ENCODE measurements at regions not wholly inside any gene's neighbourhood (a gene's known extent, or its start where the extent isn't known, plus 50 kb on each side); places are given as distances from the start of the nearest gene placed in this dataset.
A peak's percentile ranks its signal among the peaks of the same experiment; 100 is the strongest.

DNA sequence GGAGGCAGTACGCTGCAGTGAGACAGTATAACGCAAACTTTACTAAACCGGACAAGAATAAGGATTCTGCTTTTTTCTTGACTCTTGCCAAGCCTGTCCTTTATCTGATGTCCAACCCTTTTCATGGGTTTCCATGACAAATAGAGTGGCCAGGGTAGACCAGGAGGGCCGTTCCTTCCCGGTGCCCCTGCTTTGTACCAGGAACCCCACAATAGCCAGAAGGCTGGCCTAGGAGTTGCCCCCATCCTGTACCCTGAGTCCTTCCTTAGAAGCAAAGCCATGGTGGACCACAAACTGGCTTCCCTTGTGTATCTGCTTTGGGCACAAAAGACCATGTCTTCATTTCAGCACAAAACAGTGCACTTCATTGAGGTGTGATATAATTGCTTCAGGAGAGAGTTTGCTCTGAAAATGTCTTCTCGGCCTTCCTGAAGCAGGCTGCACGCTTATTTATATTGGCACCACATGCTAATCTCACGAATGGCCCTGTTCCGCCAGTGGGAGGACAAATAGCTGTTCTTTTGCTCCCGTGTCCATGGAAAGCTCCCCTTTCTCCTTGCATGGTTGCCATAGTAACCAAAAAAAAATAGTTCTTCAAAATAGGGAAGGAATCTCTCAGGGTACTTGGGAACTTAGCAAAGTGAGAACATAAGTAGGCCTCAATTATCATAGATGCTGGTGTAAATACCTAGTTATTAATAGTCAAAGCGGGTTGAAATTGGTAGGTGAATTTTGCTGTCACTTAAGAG lies 222.1 kb downstream of the ZIC5 start (continued):
- TF ChIP-seq ZNF416 (CRISPR knock-in tag; IDR thresholded peaks at IDR 0.05) (no peak), ZNF232 (CRISPR knock-in tag; IDR thresholded peaks at IDR 0.05) (no peak)
- TF ChIP-seq, protein P1, sequence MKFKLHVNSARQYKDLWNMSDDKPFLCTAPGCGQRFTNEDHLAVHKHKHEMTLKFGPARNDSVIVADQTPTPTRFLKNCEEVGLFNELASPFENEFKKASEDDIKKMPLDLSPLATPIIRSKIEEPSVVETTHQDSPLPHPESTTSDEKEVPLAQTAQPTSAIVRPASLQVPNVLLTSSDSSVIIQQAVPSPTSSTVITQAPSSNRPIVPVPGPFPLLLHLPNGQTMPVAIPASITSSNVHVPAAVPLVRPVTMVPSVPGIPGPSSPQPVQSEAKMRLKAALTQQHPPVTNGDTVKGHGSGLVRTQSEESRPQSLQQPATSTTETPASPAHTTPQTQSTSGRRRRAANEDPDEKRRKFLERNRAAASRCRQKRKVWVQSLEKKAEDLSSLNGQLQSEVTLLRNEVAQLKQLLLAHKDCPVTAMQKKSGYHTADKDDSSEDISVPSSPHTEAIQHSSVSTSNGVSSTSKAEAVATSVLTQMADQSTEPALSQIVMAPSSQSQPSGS (CRISPR knock-in tag; IDR thresholded peaks at IDR 0.05; ENCODE audit: borderline replicate concordance, low read depth): no peak

DNA sequence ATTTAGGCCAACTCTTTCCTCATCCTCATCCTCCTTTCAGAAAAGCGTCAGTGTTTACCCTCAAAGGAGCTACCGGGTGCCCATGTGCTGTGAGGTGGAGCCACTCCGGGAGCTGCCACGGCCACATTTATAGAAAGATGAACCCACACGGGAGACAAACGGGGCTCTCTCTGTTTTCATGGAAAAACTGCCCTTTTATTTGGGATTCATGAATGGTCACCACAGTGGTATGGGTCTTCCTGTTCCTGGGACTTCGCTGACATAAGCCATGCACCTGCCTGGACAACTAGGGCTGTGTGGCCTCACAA lies 224.2 kb downstream of the ZIC5 start:
- peak; percentile 21 for ATAC-seq
- no peak for TF ChIP-seq ZNF317 (CRISPR knock-in tag; IDR thresholded peaks at IDR 0.05; ENCODE audit: borderline replicate concordance, low read depth)
- TF ChIP-seq, protein P2, sequence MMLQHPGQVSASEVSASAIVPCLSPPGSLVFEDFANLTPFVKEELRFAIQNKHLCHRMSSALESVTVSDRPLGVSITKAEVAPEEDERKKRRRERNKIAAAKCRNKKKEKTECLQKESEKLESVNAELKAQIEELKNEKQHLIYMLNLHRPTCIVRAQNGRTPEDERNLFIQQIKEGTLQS (CRISPR knock-in tag; conservative IDR thresholded peaks at IDR 0.05): no peak
- TF ChIP-seq, protein P3, sequence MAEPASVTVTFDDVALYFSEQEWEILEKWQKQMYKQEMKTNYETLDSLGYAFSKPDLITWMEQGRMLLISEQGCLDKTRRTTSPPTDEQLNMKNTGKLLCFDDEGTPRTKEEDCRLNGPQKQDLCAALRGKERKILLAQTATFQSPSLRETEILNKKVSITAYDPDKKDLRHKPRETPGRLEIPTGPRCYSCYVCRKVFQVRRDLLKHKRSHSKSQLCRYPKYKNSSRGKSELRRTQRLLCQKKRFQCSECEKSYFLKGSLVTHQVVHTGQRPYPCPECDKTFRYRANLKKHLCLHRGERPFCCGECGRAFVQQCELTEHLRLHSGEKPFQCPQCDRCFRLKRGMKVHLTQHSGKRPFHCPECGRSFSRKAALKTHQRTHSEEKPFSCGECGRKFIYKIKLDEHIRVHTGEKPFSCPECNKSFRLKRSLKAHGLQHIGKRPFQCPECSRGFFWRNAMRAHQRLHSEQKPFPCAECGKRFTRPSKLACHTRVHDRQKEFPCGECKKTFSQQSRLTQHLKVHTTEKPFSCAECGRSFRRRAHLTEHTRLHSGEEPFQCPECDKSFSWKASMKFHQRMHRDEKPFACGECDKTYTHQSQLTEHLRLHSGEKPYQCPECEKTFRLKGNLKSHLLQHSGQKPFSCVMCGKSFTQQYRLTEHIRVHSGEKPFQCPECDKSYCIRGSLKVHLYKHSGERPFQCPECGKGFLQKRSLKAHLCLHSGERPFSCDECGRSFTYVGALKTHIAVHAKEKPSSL (CRISPR knock-in tag; conservative IDR thresholded peaks at IDR 0.05): no peak
- TF ChIP-seq RELA (CRISPR knock-in tag; IDR thresholded peaks at IDR 0.05; ENCODE audit: borderline replicate concordance): no peak
- TF ChIP-seq TCF7 (CRISPR knock-in tag; IDR thresholded peaks at IDR 0.05; ENCODE audit: low read depth): no peak
- TF ChIP-seq, protein P4, sequence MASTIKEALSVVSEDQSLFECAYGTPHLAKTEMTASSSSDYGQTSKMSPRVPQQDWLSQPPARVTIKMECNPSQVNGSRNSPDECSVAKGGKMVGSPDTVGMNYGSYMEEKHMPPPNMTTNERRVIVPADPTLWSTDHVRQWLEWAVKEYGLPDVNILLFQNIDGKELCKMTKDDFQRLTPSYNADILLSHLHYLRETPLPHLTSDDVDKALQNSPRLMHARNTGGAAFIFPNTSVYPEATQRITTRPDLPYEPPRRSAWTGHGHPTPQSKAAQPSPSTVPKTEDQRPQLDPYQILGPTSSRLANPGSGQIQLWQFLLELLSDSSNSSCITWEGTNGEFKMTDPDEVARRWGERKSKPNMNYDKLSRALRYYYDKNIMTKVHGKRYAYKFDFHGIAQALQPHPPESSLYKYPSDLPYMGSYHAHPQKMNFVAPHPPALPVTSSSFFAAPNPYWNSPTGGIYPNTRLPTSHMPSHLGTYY (CRISPR knock-in tag; IDR thresholded peaks at IDR 0.05): no peak
- no peak for TF ChIP-seq GTF2I (CRISPR knock-in tag; conservative IDR thresholded peaks at IDR 0.05)
- TF ChIP-seq MYBL2 (CRISPR knock-in tag; IDR thresholded peaks at IDR 0.05): no peak
- TF ChIP-seq, protein P5, sequence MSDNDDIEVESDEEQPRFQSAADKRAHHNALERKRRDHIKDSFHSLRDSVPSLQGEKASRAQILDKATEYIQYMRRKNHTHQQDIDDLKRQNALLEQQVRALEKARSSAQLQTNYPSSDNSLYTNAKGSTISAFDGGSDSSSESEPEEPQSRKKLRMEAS (CRISPR knock-in tag; IDR thresholded peaks at IDR 0.05): peak; percentile 52; the same call in 1 of the 2 replicates
- TF ChIP-seq, protein P6, sequence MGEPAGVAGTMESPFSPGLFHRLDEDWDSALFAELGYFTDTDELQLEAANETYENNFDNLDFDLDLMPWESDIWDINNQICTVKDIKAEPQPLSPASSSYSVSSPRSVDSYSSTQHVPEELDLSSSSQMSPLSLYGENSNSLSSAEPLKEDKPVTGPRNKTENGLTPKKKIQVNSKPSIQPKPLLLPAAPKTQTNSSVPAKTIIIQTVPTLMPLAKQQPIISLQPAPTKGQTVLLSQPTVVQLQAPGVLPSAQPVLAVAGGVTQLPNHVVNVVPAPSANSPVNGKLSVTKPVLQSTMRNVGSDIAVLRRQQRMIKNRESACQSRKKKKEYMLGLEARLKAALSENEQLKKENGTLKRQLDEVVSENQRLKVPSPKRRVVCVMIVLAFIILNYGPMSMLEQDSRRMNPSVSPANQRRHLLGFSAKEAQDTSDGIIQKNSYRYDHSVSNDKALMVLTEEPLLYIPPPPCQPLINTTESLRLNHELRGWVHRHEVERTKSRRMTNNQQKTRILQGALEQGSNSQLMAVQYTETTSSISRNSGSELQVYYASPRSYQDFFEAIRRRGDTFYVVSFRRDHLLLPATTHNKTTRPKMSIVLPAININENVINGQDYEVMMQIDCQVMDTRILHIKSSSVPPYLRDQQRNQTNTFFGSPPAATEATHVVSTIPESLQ (CRISPR knock-in tag; IDR thresholded peaks at IDR 0.05): no peak
- 0 out of 2 replicates have a peak, but pooled peaks have one; percentile 53 for TF ChIP-seq ETV6 (CRISPR knock-in tag; IDR thresholded peaks at IDR 0.05)
- TF ChIP-seq, protein P1 (CRISPR knock-in tag; IDR thresholded peaks at IDR 0.05; ENCODE audit: borderline replicate concordance, low read depth): no peak
- H3K9me3 Mint-ChIP-seq: no peaks in the 10 kb centered on the region
- ChIA-PET POLR2A (interaction anchor here (0.7 to 1.3 kb wide), 4 partner anchors 9 to 234 kb away, joined by 3 to 6 read pairs (median 4); partner anchors contain the start of gene ZIC2), CTCF (interaction anchor here (0.7 to 1.4 kb wide), 3 partner anchors 19 to 61 kb away, joined by 3 to 6 read pairs (median 3); no protein-coding TSS in a partner anchor)
- peaks cover 60% of the 10 kb centered on the region for H3K4me1 Mint-ChIP-seq
- H3K4me3 Mint-ChIP-seq: peak overlapping the region; percentile 55
- no peaks in the 10 kb centered on the region for H3K27me3 Mint-ChIP-seq (ENCODE audit: low read depth)
- H3K36me3 Mint-ChIP-seq: peaks cover 12% of the 10 kb centered on the region
- H3K27ac Mint-ChIP-seq: peak overlapping the region; percentile 96
- DNase-seq (ENCODE audit: low spot score): no peak
